ENCODE measurements at regions not wholly inside any gene's neighbourhood (a gene's known extent, or its start where the extent isn't known, plus 50 kb on each side); places are given as distances from the start of the nearest gene placed in this dataset.

DNA sequence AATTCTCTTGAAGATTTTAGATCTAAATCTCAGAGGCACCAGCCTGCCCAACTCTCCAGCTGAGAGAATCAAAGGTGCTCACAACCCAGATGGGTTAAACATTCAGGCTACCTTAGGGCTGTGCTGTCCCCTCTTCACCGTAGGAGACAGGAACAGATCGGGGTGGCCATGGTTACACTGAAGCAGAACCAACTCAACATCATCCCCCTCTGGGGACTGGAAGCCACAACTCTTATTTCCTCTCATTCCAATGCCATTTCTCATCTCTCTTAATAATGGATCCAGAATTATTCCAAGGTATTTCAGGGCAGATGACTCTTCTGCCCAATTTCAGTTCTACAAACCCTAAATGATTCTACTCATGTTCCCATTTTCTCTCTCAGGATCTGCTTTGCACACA, 109.7 kb downstream of the NKX6-1 start:
- TF ChIP-seq, protein P1, sequence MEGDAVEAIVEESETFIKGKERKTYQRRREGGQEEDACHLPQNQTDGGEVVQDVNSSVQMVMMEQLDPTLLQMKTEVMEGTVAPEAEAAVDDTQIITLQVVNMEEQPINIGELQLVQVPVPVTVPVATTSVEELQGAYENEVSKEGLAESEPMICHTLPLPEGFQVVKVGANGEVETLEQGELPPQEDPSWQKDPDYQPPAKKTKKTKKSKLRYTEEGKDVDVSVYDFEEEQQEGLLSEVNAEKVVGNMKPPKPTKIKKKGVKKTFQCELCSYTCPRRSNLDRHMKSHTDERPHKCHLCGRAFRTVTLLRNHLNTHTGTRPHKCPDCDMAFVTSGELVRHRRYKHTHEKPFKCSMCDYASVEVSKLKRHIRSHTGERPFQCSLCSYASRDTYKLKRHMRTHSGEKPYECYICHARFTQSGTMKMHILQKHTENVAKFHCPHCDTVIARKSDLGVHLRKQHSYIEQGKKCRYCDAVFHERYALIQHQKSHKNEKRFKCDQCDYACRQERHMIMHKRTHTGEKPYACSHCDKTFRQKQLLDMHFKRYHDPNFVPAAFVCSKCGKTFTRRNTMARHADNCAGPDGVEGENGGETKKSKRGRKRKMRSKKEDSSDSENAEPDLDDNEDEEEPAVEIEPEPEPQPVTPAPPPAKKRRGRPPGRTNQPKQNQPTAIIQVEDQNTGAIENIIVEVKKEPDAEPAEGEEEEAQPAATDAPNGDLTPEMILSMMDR (IDR thresholded peaks at IDR 0.05) = no peak
- TF ChIP-seq EP300 (IDR thresholded peaks at IDR 0.05) (no peak), POLR2AphosphoS5 (IDR thresholded peaks at IDR 0.05) (no peak)
